ENCODE measurements at regions not wholly inside any gene's neighbourhood (a gene's known extent, or its start where the extent isn't known, plus 50 kb on each side); places are given as distances from the start of the nearest gene placed in this dataset.

GRCh38 chr4:56286763-56287162 is 100.5 kb downstream of the AASDH start:
- DNase-seq (ENCODE audit: extremely low read depth in 1 of 11, low read depth in 9 of 11, low spot score in 4 of 11): no peak

- DNase-seq (ENCODE audit: extremely low read depth in 1 of 11, low read depth in 9 of 11, low spot score in 4 of 11): no peak
These were observed 103.9 kb downstream of the AASDH start for GRCh38 chr4:56283375-56283774.

DNA sequence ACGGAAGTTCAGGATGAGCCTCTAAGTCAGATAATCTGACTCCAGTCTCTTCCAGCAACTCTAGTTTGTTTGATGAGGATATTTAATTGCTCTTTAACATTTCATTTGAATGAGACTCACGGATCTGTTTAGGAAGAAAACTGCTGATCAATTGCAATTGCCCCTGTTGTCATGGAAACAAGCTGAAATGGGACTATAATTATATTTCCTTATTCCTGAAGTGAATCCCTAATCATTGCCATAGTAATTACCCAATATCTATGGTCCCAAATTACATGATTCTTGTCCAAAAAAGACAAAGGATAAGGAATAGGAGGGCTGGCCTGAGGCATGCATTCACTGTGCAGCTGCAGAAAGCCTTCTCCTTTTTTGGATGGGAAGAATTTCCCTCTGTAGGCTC is 105.3 kb downstream of the AASDH start:
- no peak for DNase-seq (ENCODE audit: extremely low read depth in 1 of 11, low read depth in 9 of 11, low spot score in 4 of 11)

DNA sequence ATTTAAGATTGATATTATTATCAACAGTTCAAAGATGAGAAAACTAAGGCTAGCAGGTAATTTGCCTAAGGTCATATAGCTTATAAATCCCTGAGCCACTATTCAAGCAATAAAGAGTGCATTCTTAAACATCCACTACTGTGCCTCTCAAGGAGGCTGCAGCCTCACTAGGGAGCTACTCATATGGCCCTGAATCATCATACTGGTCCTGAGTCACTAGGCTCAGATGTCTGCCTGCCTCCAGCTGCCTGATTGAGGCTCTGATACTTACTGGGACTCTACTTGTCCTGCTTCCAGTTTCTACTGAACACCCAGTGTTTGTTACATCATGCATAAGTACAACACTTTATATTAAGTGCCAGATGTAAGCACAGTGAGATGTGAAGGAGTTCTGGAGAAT is 110.7 kb downstream of the AASDH start:
- DNase-seq (ENCODE audit: extremely low read depth in 1 of 11, low read depth in 9 of 11, low spot score in 4 of 11): no peak

DNA sequence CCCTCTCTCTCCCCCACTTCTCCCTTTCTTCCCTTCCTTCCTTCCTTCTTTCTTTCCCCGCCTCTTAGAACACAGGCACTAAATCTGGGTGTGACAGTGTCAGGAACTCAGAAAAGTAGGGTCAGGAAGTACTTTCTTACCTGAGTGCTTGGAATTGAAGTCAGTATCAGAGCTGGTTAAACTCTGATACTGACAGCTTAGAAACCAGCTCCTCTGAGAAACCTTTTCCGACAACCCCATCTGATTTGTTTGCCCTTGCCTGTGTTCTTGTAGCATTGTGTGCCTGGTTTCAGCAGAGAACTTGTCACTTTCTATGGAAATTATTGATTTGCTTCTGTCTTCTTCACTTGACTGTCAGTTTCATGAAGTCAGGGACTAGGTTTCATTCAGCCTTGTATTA is 113.9 kb downstream of the AASDH start:
- DNase-seq (ENCODE audit: extremely low read depth in 1 of 11, low read depth in 9 of 11, low spot score in 4 of 11): no peak

GRCh38 chr4:56272927-56273326 is 114.4 kb downstream of the AASDH start:
- no peak for DNase-seq (ENCODE audit: extremely low read depth in 1 of 11, low read depth in 9 of 11, low spot score in 4 of 11)

GRCh38 chr4:56272003-56272402 is 115.3 kb downstream of the AASDH start:
- no peak for DNase-seq (ENCODE audit: extremely low read depth in 1 of 11, low read depth in 9 of 11, low spot score in 4 of 11)

- DNase-seq (ENCODE audit: extremely low read depth in 1 of 11, low read depth in 9 of 11, low spot score in 4 of 11): no peak
These were observed 116.2 kb downstream of the AASDH start for GRCh38 chr4:56271131-56271530.

- DNase-seq (ENCODE audit: extremely low read depth in 1 of 11, low read depth in 9 of 11, low spot score in 4 of 11): no peak
These were observed 119.7 kb downstream of the AASDH start for GRCh38 chr4:56267558-56267957.

- DNase-seq (ENCODE audit: extremely low read depth in 1 of 11, low read depth in 9 of 11, low spot score in 4 of 11): no peak
These were observed 122.4 kb downstream of the AASDH start for GRCh38 chr4:56264873-56265272.

- DNase-seq (ENCODE audit: extremely low read depth in 1 of 11, low read depth in 9 of 11, low spot score in 4 of 11): no peak
These were observed 126.3 kb downstream of the AASDH start for GRCh38 chr4:56261027-56261426.

DNA sequence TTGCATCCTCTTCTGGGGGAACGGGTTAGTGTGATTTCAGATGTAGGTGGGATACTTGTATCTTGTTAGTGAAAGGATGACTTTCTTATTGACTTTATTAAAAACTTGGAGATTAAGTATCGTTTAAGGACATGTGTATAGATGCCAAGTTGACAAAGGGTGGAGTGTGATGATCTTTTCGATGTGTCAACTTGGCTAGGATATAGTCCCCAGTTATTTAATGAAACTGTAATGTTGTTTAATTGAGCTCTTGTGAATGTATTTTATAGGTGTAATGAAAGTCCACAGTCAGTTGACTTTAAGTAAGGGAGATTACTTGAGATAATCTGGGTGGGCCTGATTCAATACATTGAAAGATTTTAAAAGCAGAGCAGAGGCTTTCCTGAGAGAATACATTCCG is 127.0 kb downstream of the AASDH start:
- DNase-seq (ENCODE audit: extremely low read depth in 1 of 11, low read depth in 9 of 11, low spot score in 4 of 11): no peak

GRCh38 chr4:56259655-56260054 is 127.6 kb downstream of the AASDH start:
- no peak for DNase-seq (ENCODE audit: extremely low read depth in 1 of 11, low read depth in 9 of 11, low spot score in 4 of 11)

DNA sequence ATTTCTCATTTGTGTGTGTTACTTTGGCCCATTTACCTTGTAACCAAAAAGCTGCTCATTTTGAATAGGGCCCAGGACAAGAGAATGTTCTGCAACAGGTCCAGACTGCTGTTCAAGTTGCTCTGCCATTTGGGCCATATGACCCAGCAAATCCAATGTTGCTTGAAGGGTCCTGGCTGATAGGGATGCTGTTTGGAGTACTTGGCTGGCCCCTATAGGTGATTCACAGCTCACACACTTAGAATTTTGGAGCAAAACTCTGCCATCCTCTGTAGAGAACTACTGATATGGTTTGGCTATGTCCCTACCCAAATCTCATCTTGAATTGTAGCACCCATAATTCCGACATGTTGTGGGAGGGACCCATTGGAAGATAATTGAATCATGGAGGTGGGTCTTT is 131.5 kb downstream of the AASDH start:
- DNase-seq (ENCODE audit: extremely low read depth in 1 of 11, low read depth in 9 of 11, low spot score in 4 of 11): no peak

- DNase-seq (ENCODE audit: extremely low read depth in 1 of 11, low read depth in 9 of 11, low spot score in 4 of 11): no peak
These were observed 133.5 kb downstream of the AASDH start for GRCh38 chr4:56253666-56254305.

DNA sequence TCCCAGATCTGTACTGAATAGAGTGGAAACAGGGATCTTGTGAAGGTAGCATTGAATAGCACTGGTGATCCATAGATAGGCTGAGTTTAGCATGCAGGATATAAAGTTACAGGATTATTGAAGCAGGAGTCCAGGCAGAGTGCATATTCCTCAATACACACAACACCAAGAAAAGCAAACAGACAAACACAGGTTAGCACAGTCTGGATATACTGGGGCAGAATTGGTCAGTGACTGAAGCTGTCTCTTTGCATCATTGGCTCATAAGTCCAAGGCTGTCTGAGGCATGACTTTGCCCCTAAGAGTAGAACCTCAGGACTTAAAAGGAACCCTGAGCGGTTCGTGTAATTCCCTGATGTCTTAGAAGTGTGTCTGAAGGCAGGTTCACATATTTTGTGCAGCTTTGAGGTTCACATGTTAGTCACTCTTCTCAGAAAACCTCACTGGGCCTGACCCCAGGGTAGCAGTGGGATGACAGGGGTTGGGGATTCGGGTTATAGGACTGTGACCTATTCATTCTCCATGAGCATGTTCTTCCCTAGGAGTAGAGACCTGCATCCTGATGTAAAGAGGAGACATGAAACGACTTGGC is 134.6 kb downstream of the AASDH start:
- no peak for DNase-seq (ENCODE audit: extremely low read depth in 1 of 11, low read depth in 9 of 11, low spot score in 4 of 11)

- DNase-seq (ENCODE audit: extremely low read depth in 1 of 11, low read depth in 9 of 11, low spot score in 4 of 11): no peak
These were observed 135.7 kb downstream of the AASDH start for GRCh38 chr4:56251556-56251955.

GRCh38 chr4:56250776-56251175 is 136.5 kb downstream of the AASDH start:
- no peak for DNase-seq (ENCODE audit: extremely low read depth in 1 of 11, low read depth in 9 of 11, low spot score in 4 of 11)

DNA sequence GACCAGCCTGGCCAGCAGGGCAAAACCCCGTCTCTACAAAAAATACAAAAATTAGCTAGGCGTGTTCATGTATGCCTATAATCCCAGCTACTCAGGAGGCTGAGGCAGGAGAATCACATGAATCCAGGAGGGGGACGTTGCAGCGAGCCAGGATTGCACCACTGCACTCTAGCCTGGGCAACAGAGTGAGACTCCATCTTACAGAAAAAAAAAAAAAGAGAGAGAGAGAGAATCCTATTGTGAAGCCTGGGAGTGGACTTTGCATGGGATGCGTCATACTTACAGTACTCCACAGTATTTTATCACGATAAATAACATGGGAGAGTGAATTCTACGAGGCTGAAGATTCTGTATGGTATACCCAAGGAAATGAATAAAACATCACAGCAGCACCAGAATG is 139.6 kb downstream of the AASDH start:
- no peak for DNase-seq (ENCODE audit: extremely low read depth in 1 of 11, low read depth in 9 of 11, low spot score in 4 of 11)

- no peak for DNase-seq (ENCODE audit: extremely low read depth in 1 of 11, low read depth in 9 of 11, low spot score in 4 of 11)
These were observed 141.1 kb downstream of the AASDH start for GRCh38 chr4:56246233-56246610.

- no peak for DNase-seq (ENCODE audit: extremely low read depth in 1 of 11, low read depth in 9 of 11, low spot score in 4 of 11)
These were observed 141.6 kb downstream of the AASDH start for GRCh38 chr4:56245547-56246232.
